ENCODE measurements at regions not wholly inside any gene's neighbourhood (a gene's known extent, or its start where the extent isn't known, plus 50 kb on each side); places are given as distances from the start of the nearest gene placed in this dataset.

- TF ChIP-seq, protein P1, sequence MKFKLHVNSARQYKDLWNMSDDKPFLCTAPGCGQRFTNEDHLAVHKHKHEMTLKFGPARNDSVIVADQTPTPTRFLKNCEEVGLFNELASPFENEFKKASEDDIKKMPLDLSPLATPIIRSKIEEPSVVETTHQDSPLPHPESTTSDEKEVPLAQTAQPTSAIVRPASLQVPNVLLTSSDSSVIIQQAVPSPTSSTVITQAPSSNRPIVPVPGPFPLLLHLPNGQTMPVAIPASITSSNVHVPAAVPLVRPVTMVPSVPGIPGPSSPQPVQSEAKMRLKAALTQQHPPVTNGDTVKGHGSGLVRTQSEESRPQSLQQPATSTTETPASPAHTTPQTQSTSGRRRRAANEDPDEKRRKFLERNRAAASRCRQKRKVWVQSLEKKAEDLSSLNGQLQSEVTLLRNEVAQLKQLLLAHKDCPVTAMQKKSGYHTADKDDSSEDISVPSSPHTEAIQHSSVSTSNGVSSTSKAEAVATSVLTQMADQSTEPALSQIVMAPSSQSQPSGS (CRISPR knock-in tag; IDR thresholded peaks at IDR 0.05; ENCODE audit: borderline replicate concordance, low read depth), result no peak
- no peak for TF ChIP-seq HMGA2 (CRISPR knock-in tag; IDR thresholded peaks at IDR 0.05)
- TF ChIP-seq, protein P2, sequence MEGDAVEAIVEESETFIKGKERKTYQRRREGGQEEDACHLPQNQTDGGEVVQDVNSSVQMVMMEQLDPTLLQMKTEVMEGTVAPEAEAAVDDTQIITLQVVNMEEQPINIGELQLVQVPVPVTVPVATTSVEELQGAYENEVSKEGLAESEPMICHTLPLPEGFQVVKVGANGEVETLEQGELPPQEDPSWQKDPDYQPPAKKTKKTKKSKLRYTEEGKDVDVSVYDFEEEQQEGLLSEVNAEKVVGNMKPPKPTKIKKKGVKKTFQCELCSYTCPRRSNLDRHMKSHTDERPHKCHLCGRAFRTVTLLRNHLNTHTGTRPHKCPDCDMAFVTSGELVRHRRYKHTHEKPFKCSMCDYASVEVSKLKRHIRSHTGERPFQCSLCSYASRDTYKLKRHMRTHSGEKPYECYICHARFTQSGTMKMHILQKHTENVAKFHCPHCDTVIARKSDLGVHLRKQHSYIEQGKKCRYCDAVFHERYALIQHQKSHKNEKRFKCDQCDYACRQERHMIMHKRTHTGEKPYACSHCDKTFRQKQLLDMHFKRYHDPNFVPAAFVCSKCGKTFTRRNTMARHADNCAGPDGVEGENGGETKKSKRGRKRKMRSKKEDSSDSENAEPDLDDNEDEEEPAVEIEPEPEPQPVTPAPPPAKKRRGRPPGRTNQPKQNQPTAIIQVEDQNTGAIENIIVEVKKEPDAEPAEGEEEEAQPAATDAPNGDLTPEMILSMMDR (IDR thresholded peaks at IDR 0.05), result no peak
- TF ChIP-seq CDX4 (CRISPR knock-in tag; IDR thresholded peaks at IDR 0.05; ENCODE audit: borderline replicate concordance), result no peak
- TF ChIP-seq ZNF138 (CRISPR knock-in tag; conservative IDR thresholded peaks at IDR 0.05), result no peak
- TF ChIP-seq SMAD4 (CRISPR knock-in tag; IDR thresholded peaks at IDR 0.05), result no peak
- TF ChIP-seq, protein P3, sequence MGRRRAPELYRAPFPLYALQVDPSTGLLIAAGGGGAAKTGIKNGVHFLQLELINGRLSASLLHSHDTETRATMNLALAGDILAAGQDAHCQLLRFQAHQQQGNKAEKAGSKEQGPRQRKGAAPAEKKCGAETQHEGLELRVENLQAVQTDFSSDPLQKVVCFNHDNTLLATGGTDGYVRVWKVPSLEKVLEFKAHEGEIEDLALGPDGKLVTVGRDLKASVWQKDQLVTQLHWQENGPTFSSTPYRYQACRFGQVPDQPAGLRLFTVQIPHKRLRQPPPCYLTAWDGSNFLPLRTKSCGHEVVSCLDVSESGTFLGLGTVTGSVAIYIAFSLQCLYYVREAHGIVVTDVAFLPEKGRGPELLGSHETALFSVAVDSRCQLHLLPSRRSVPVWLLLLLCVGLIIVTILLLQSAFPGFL (CRISPR knock-in tag; IDR thresholded peaks at IDR 0.05; ENCODE audit: borderline replicate concordance), result no peak
- no peak for TF ChIP-seq RELA (CRISPR knock-in tag; IDR thresholded peaks at IDR 0.05; ENCODE audit: borderline replicate concordance)
These were observed 59.9 kb upstream of the MYCN start (continued) for GRCh38 chr2:15880226-15881119.

DNA sequence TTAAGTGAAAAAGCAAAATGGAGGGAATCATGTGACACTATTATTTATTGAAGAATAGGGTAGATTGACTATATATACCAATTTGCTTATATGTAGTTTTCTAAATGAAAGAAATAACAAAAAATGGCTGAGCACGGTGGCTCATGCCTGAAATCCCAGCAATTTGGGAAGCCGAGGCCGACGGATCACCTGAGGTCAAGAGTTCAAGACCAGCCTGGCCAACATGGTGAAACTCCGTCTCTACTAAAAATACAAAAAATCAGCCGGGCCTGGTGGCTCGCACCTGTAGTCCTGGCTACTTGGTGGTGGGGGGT lies 59.3 kb upstream of the MYCN start:
- ATAC-seq (no peak), DNase-seq (ENCODE audit: low spot score) (no peak)
- POLR2A ChIA-PET, result interaction anchor here (0.6 kb wide), 1 partner anchor 17 kb away, joined by 4 read pairs; no protein-coding TSS in a partner anchor
- H3K4me3 Mint-ChIP-seq, result no peak overlapping the region
- H3K4me1 Mint-ChIP-seq, result peaks cover 15% of the 10 kb centered on the region
- CTCF ChIA-PET, result no interaction called here
- peaks cover 16% of the 10 kb centered on the region for H3K36me3 Mint-ChIP-seq
- peaks cover 21% of the 10 kb centered on the region for H3K9me3 Mint-ChIP-seq
- no peak overlapping the region for H3K27ac Mint-ChIP-seq
- H3K27me3 Mint-ChIP-seq (ENCODE audit: low read depth), result no peaks in the 10 kb centered on the region
- TF ChIP-seq ZNF671 (CRISPR knock-in tag; IDR thresholded peaks at IDR 0.05) (no peak), ARID4B (CRISPR knock-in tag; IDR thresholded peaks at IDR 0.05; ENCODE audit: borderline replicate concordance) (no peak), RORB (CRISPR knock-in tag; IDR thresholded peaks at IDR 0.05) (no peak), TP53 (CRISPR knock-in tag; IDR thresholded peaks at IDR 0.05) (no peak), NR3C1 (CRISPR knock-in tag; conservative IDR thresholded peaks at IDR 0.05; ENCODE audit: low read depth) (no peak), ETV6 (CRISPR knock-in tag; IDR thresholded peaks at IDR 0.05) (no peak)
- TF ChIP-seq, protein P4, sequence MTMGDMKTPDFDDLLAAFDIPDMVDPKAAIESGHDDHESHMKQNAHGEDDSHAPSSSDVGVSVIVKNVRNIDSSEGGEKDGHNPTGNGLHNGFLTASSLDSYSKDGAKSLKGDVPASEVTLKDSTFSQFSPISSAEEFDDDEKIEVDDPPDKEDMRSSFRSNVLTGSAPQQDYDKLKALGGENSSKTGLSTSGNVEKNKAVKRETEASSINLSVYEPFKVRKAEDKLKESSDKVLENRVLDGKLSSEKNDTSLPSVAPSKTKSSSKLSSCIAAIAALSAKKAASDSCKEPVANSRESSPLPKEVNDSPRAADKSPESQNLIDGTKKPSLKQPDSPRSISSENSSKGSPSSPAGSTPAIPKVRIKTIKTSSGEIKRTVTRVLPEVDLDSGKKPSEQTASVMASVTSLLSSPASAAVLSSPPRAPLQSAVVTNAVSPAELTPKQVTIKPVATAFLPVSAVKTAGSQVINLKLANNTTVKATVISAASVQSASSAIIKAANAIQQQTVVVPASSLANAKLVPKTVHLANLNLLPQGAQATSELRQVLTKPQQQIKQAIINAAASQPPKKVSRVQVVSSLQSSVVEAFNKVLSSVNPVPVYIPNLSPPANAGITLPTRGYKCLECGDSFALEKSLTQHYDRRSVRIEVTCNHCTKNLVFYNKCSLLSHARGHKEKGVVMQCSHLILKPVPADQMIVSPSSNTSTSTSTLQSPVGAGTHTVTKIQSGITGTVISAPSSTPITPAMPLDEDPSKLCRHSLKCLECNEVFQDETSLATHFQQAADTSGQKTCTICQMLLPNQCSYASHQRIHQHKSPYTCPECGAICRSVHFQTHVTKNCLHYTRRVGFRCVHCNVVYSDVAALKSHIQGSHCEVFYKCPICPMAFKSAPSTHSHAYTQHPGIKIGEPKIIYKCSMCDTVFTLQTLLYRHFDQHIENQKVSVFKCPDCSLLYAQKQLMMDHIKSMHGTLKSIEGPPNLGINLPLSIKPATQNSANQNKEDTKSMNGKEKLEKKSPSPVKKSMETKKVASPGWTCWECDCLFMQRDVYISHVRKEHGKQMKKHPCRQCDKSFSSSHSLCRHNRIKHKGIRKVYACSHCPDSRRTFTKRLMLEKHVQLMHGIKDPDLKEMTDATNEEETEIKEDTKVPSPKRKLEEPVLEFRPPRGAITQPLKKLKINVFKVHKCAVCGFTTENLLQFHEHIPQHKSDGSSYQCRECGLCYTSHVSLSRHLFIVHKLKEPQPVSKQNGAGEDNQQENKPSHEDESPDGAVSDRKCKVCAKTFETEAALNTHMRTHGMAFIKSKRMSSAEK (CRISPR knock-in tag; IDR thresholded peaks at IDR 0.05; ENCODE audit: borderline replicate concordance), result no peak
- TF ChIP-seq, protein P5, sequence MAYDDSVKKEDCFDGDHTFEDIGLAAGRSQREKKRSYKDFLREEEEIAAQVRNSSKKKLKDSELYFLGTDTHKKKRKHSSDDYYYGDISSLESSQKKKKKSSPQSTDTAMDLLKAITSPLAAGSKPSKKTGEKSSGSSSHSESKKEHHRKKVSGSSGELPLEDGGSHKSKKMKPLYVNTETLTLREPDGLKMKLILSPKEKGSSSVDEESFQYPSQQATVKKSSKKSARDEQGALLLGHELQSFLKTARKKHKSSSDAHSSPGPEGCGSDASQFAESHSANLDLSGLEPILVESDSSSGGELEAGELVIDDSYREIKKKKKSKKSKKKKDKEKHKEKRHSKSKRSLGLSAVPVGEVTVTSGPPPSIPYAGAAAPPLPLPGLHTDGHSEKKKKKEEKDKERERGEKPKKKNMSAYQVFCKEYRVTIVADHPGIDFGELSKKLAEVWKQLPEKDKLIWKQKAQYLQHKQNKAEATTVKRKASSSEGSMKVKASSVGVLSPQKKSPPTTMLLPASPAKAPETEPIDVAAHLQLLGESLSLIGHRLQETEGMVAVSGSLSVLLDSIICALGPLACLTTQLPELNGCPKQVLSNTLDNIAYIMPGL (CRISPR knock-in tag; IDR thresholded peaks at IDR 0.05), result no peak
